ENCODE measurements at regions not wholly inside any gene's neighbourhood (a gene's known extent, or its start where the extent isn't known, plus 50 kb on each side); places are given as distances from the start of the nearest gene placed in this dataset.

DNA sequence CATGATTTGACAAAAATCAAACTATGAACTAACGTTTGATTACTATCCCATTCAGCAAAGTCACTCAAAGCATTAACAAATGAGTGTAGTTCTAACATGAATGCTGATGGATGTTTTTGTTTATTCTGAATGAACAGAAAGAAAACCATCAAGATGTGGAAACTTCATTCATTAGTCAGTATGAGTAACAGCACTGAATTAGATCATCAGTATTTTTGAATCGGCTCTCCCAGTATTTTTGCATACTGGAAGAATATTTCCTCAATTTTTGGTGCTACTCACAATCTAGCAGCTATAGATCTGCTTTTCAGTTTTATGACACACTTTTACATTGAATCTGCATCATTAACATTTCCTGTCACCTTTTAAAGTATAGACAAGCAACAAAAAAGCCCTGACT is 63.8 kb upstream of the CD83 start:
- peaks cover 17% of the 10 kb centered on the region for H3K4me1 ChIP-seq (ENCODE audit: low read length)
- no peak overlapping the region for H3K4me3 ChIP-seq (ENCODE audit: low read length)
- H3K4me2 ChIP-seq (ENCODE audit: low read length): 0 out of 2 replicates have a peak overlapping the region, but pooled peaks have one; percentile 3
- H3K9me3 ChIP-seq (ENCODE audit: insufficient read depth, low read length): no peaks in the 10 kb centered on the region
- H2AFZ ChIP-seq (ENCODE audit: low read depth, low read length): no peak overlapping the region
- no peaks in the 10 kb centered on the region for H4K20me1 ChIP-seq (ENCODE audit: insufficient read depth, low read length)
- H3K36me3 ChIP-seq (replicated peaks; ENCODE audit: low read depth, low read length): no peaks in the 10 kb centered on the region
- H3K27ac ChIP-seq (ENCODE audit: low read length): no peak overlapping the region
- TF ChIP-seq EZH2phosphoT487 (IDR thresholded peaks at IDR 0.05; ENCODE audit: low read depth): no peak
- TF ChIP-seq, protein P1, sequence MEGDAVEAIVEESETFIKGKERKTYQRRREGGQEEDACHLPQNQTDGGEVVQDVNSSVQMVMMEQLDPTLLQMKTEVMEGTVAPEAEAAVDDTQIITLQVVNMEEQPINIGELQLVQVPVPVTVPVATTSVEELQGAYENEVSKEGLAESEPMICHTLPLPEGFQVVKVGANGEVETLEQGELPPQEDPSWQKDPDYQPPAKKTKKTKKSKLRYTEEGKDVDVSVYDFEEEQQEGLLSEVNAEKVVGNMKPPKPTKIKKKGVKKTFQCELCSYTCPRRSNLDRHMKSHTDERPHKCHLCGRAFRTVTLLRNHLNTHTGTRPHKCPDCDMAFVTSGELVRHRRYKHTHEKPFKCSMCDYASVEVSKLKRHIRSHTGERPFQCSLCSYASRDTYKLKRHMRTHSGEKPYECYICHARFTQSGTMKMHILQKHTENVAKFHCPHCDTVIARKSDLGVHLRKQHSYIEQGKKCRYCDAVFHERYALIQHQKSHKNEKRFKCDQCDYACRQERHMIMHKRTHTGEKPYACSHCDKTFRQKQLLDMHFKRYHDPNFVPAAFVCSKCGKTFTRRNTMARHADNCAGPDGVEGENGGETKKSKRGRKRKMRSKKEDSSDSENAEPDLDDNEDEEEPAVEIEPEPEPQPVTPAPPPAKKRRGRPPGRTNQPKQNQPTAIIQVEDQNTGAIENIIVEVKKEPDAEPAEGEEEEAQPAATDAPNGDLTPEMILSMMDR (IDR thresholded peaks at IDR 0.05; ENCODE audit: low read depth, low read length): no peak
- no peak overlapping the region for H3K9ac ChIP-seq (ENCODE audit: low read length)
- H3K27me3 ChIP-seq (ENCODE audit: low read depth, low read length): no peaks in the 10 kb centered on the region
- no peaks in the 10 kb centered on the region for H3K79me2 ChIP-seq (ENCODE audit: low read length)

DNA sequence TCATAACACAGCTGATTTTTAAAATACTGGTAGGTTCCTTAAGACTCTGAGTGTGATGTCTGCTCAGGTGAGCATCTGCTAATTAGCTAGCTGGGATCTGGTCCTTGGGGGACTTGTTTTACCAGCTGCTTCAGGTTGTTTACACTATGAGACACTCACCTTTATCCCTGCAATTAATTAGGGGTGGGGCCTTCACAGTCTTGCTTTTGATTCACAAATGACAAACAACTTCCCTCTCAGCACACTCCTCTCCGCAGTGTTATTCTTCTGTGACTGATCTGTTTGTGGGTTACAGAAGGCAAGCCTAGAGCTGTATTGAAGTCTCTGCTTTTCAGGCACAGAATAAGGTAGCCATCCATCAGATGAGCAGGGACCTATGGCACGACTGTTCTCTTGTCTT is 62.0 kb upstream of the CD83 start:
- H2AFZ ChIP-seq (ENCODE audit: low read depth, low read length): no peak overlapping the region

DNA sequence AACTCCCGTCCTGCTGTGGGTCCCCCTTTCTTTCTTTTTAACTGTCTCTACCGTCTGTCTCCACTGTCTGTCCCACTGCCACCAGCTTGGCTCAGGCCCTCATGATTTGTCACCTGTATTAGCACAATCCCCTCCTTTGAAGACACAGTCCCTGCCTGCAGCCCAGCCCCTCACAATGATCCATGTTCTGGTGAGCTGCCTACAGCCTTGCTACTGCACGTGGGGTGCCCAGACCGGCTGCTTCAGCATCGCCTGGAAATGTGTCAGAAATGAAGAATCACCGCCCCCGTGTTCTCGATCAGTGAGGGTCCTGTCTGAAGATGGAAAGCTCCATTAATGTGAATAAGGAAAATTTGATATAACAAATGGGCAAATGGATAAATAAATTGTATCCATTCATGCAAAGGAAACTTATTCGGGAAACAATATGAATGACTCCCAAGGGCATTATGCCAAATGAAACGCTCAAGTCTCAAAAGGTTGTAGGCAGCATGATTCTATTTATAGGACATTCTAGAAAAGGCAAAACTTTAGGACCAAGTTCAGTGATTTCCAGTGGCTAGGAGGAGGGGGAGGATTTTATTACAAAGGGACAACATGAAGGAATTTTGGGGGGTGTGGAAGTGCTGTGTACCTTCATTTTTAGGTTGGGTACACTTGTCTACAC is 59.4 kb upstream of the CD83 start:
- TF ChIP-seq EZH2phosphoT487 (IDR thresholded peaks at IDR 0.05; ENCODE audit: low read depth): no peak
- TF ChIP-seq, protein P1 (IDR thresholded peaks at IDR 0.05; ENCODE audit: low read depth, low read length): no peak
- H3K27me3 ChIP-seq (ENCODE audit: low read depth, low read length): no peaks in the 10 kb centered on the region

More for the DNA sequence above, 62.0 kb upstream of the CD83 start:
- TF ChIP-seq, protein P1 (IDR thresholded peaks at IDR 0.05; ENCODE audit: low read depth, low read length): no peak
- TF ChIP-seq EZH2phosphoT487 (IDR thresholded peaks at IDR 0.05; ENCODE audit: low read depth): no peak
- Histone ChIP-seq H3K4me2 (ENCODE audit: low read length) (no peak overlapping the region), H3K4me1 (ENCODE audit: low read length) (peaks cover 17% of the 10 kb centered on the region), H4K20me1 (ENCODE audit: insufficient read depth, low read length) (no peaks in the 10 kb centered on the region), H3K27ac (ENCODE audit: low read length) (no peak overlapping the region), H3K9ac (ENCODE audit: low read length) (no peak overlapping the region), H3K4me3 (ENCODE audit: low read length) (no peak overlapping the region), H3K27me3 (ENCODE audit: low read depth, low read length) (no peaks in the 10 kb centered on the region), H3K79me2 (ENCODE audit: low read length) (no peaks in the 10 kb centered on the region), H3K9me3 (ENCODE audit: insufficient read depth, low read length) (no peaks in the 10 kb centered on the region), H3K36me3 (replicated peaks; ENCODE audit: low read depth, low read length) (no peaks in the 10 kb centered on the region)

DNA sequence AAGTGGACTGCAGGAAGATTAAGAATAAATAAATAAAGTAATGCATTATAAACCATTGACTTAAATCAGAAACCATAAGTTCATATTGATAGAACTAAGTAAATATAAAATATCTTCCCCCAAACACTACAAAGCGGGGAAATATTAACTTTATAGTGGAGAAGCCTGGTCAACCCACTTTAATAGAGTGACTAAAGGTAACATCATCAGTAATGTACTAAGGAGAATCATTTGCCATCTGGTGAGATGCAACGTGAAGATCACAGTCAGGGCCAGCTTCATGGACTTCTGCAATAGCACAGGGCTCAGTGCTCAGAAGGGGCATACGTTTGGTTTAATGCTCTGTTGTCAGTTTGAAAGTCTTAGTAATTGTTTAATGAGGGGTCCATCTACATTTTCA is 58.8 kb upstream of the CD83 start:
- no peak overlapping the region for H3K9ac ChIP-seq (ENCODE audit: low read length)
- no peak overlapping the region for H3K27ac ChIP-seq (ENCODE audit: low read length)
- H2AFZ ChIP-seq (ENCODE audit: low read depth, low read length): no peak overlapping the region
- H3K36me3 ChIP-seq (replicated peaks; ENCODE audit: low read depth, low read length): peaks cover 4% of the 10 kb centered on the region
- no peak overlapping the region for H3K4me3 ChIP-seq (ENCODE audit: low read length)
- TF ChIP-seq, protein P1 (IDR thresholded peaks at IDR 0.05; ENCODE audit: low read depth, low read length): no peak
- TF ChIP-seq EZH2phosphoT487 (IDR thresholded peaks at IDR 0.05; ENCODE audit: low read depth): no peak
- peaks cover 5% of the 10 kb centered on the region for H3K4me1 ChIP-seq (ENCODE audit: low read length)
- H3K79me2 ChIP-seq (ENCODE audit: low read length): no peaks in the 10 kb centered on the region
- no peak overlapping the region for H3K4me2 ChIP-seq (ENCODE audit: low read length)
- H3K27me3 ChIP-seq (ENCODE audit: low read depth, low read length): no peaks in the 10 kb centered on the region
- H4K20me1 ChIP-seq (ENCODE audit: insufficient read depth, low read length): no peaks in the 10 kb centered on the region
- H3K9me3 ChIP-seq (ENCODE audit: insufficient read depth, low read length): no peaks in the 10 kb centered on the region

More for the DNA sequence above, 59.4 kb upstream of the CD83 start:
- H2AFZ ChIP-seq (ENCODE audit: low read depth, low read length): no peak overlapping the region
- no peaks in the 10 kb centered on the region for H3K79me2 ChIP-seq (ENCODE audit: low read length)
- H3K4me2 ChIP-seq (ENCODE audit: low read length): no peak overlapping the region
- H4K20me1 ChIP-seq (ENCODE audit: insufficient read depth, low read length): no peaks in the 10 kb centered on the region
- peaks cover 4% of the 10 kb centered on the region for H3K36me3 ChIP-seq (replicated peaks; ENCODE audit: low read depth, low read length)
- no peak overlapping the region for H3K4me3 ChIP-seq (ENCODE audit: low read length)
- no peaks in the 10 kb centered on the region for H3K9me3 ChIP-seq (ENCODE audit: insufficient read depth, low read length)
- no peak overlapping the region for H3K9ac ChIP-seq (ENCODE audit: low read length)
- no peak overlapping the region for H3K27ac ChIP-seq (ENCODE audit: low read length)
- H3K4me1 ChIP-seq (ENCODE audit: low read length): peaks cover 7% of the 10 kb centered on the region

All from OCI-LY3 (cell line).